ENCODE measurements at regions not wholly inside any gene's neighbourhood (a gene's known extent, or its start where the extent isn't known, plus 50 kb on each side); places are given as distances from the start of the nearest gene placed in this dataset.

- DNase-seq: no peak
Observed at GRCh38 chr10:131006458-131007256, 304.9 kb downstream of the TCERG1L start.

GRCh38 chr10:131009791-131010190 lies 301.7 kb downstream of the TCERG1L start:
- no peak for DNase-seq

GRCh38 chr10:131010965-131011575 lies 300.5 kb downstream of the TCERG1L start:
- no peak for DNase-seq

DNA sequence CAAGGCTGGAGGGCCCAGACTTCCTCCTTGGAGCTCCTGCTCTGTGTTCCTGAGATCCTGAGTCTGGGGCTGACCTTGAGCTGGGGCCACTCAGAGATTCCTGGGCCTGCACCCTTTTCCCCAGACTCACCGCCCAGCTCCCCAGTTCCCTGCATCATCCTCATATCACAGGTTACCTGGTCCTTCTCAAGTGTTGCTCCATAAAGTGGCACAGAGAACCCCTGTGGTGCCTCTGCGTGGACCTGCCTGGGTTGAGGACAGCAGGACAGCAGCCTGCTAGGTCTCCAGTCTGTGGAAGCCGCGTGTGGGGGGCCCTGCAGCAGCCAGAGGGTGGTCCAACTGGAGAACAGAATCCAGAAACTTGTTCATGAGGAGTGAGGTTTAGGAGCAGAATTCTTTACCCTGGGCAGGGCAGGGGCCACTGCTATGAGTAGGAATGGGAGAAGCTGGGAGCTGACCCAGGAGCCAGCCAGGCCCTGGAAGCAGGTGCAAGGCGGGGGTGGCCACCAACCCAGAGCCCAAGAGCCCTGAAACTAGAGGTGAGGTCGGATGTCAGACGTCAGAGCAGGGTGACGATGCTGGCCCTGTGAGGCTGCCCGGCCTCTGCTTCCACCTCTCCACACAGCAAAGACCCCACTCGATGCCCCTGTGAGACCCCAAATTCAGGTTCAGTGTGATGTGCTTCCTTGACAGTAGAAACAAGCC lies 299.4 kb downstream of the TCERG1L start:
- DNase-seq: no peak

DNA sequence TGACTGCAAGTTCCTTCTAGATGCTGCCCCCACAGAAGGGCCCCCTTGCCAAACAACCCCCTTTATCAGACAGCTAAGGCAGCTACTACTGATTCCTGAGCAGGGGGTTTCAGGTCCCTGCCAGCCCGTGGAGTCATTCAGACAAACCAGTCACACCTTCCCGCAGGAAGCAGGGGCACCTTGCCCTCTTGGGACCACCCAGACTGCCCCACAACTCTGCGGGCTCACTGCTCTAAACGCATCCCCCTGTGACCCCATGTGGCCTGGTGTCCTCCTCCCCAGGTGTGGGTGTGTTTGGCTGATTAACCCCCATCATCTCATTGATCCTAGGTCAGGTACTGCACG lies 298.9 kb downstream of the TCERG1L start:
- no peak for DNase-seq

DNA sequence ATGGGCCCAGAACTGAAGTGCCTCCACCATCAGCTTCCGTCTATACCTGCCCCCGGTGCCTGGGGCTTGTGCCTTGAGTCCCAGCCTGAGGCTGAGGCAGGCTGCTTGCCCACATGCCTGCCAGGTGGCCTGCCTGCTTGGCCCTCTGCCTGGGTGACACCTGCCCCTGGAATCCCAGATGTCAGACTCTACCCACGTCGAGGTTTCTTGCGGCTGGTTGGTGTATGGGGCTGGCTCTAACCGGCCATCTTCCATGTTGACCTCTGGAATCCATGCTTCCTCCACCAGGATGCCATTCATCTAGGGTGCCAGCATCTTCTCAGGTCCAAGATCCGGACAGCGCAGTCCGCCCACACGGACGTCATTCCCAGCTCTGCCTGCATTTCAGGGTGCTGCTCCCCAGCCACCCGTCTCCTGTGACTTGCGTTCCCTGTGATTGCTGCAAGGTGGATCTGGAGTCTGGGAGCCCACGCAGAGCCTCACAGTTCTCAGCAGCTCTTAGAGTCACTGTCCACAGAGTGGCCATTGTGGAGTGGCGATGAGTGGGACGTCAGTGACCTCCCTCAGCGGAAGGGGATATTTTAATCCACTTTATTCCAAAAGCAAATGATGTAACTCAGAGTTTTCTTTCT lies 298.1 kb downstream of the TCERG1L start:
- no peak for DNase-seq

DNA sequence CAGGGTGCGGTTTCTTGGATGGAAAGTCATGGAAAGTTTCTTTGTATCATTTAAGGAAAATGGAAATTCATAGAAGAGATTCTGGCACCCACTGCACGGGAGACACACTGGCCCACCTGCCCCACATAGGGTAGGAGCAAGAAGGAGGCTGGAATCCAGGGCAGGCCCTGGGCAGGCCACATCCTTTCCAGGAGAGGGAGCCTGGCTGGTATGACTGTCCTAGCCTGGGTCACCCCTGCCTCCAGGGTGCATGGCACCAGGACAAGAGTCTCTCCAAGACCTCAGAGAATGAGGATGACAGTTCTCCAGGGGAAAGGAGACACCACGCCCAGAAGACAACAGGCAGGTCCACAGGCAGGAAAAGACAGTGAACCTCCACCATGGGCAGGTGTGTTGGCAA lies 297.2 kb downstream of the TCERG1L start:
- DNase-seq: no peak

DNA sequence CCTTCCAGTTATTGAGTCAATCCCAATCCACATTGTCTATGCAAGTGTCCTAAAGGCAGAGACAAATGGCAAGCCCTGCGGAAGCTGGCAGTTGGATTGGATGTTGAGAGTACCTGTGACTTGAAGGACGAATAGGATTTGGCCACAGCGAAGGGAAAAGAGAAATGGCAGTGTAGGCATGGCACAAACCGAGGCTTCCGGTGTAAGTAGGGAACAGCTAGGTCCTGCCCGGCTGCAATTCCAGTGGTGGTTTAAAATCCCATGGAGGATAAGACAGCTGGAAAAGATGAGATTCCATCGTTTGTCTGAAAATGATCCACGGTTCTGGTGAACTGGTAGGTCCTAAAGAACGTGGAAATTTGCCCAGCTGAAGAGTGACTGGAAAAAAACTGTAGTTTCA lies 296.2 kb downstream of the TCERG1L start:
- DNase-seq: no peak

- no peak for DNase-seq
Observed at GRCh38 chr10:131016556-131016955, 295.0 kb downstream of the TCERG1L start.

GRCh38 chr10:131017566-131018285 lies 293.8 kb downstream of the TCERG1L start:
- no peak for DNase-seq

GRCh38 chr10:131018886-131019500 lies 292.5 kb downstream of the TCERG1L start:
- DNase-seq: no peak

DNA sequence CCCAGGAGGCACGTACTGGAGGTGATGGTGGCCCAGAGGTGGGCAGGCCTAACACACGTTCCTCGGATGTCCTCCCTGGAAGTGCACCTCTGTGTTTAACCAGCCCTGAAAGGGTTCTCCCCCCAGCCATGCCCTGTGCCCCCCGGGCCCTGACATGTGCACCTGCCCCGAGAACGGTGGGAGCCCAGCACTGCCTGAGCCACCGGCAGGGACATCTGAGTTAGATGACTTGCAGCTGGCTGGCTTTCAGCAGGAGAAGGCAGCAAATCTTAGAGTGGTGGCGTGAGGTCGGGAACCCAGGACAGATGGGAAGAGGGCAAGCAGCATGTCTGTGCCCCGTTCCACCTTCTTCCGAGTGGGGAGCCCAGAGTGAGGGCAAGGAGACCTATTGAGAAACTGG lies 291.8 kb downstream of the TCERG1L start:
- no peak for DNase-seq

DNA sequence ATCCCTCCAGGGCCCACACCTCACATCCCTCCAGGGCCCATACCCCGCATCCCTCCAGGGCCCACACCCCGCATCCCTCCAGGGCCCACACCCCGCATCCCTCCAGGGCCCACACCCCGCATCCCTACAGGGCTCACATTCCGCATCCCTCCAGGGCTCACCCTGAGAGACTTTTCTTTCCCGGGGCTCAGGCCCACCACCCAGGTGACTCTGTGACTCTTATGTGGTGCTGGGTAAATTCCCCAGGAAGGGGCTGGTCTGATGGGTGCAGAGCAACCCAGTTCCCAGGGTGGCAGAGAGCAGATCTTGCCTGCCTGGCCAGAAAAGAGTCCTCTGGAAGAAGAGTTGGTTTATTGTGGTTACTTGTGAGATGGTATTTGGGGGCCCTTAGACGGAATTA lies 290.7 kb downstream of the TCERG1L start:
- DNase-seq: no peak

DNA sequence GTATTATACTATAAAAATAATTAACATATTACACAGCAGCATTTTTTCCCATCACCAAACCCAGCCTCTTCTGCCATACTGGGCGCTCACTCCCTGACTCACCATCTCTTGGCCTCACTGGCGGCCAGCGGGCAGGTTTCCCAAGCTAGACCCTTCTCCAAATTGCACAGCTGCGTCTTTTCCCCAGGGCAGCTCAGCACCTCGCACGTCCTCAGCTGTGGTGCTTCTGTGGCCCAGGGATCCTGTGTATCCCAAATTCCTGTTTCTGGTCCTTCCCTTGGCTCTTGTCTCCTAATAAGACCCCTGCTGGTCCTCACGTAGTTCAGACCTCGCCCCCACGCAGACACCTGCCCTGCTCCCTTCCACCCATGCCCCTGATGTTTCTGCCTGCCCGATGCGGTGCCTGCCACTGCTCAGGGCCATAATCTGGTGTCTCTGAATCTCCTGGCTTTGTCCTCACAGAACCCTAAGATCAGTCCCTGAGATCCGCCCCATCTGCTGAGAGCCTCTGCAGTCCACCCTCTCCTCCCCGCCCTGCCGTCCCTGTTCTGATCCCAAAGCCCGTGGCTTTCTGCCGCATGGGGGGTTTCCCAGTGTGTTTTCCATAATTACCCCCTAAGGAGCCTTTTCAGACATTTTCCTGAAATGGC lies 290.1 kb downstream of the TCERG1L start:
- DNase-seq: no peak

DNA sequence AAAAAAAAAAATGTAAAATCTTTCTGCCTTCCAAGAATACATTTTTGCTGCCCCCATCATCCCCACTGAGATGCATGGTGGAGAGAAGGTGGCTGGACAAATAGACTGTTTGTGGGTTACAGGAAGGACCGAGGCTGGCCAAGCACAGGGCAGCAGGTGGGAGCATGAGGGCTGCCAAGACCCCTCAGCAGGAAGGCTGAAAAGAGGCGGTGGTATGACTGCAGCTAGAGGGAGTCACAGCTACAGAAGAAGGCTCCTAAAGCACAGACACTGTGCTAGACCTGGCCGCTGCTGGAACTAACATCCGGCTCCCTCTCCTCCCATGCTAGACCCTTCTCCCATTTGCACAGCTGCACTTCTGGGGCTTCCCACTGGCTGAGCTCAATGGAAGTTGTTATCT lies 289.6 kb downstream of the TCERG1L start:
- no peak for DNase-seq

- DNase-seq: no peak
Observed at GRCh38 chr10:131022369-131022768, 289.2 kb downstream of the TCERG1L start.

DNA sequence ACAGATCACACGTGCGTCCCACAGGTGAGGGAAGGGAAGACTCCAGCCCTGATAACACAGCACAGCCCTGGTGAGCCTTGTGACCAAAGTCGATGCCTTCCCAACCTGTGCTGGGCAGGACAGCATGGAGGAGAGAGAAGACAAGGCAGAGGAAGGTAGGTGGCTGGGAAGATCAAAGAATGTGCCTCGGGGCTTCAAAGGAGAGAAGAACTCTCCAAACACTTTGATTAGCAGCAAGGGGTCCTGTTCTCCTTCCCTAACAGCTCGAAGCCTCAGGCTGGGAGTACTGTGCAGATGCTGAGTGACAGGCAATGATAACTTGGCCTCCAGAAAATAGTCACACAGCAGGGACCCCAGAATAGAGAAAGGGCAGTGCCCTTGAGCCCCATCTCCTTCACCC lies 288.5 kb downstream of the TCERG1L start:
- DNase-seq: no peak

- DNase-seq: no peak
Observed at GRCh38 chr10:131024259-131025131, 287.0 kb downstream of the TCERG1L start.

- no peak for DNase-seq
Observed at GRCh38 chr10:131025333-131025732, 286.2 kb downstream of the TCERG1L start.

- DNase-seq: no peak
Observed at GRCh38 chr10:131027256-131027655, 284.3 kb downstream of the TCERG1L start.

DNA sequence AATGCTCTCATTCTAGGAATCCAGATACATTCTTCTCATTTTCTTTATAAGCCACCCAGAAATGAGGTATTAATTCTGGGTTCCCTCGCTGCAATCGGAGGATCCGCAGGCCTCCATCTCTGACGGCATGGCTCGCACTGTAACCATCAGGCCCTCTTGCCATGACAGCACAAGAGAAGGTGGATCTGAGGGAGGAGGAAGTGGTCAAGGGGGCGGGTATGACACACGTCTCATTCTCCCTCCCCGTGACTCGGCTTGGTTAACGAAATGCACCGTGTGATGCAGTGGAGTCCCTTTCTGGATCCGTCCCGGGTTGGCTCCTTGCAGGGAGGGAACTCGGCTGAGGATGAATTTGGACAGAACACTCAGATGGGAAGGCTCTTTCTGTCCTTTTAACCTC lies 280.2 kb downstream of the TCERG1L start:
- DNase-seq: no peak
